HL-60 (cell line): ENCODE measurements at regions not wholly inside any gene's neighbourhood (a gene's known extent, or its start where the extent isn't known, plus 50 kb on each side); places are given as distances from the start of the nearest gene placed in this dataset.

Experiments used
- CTCF ChIP-seq: IDR thresholded peaks from one replicate; pipeline ENCODE4 v1.5.1; 2011; ENCODE audit warnings: low read length, control low read depth, inconsistent platforms; ENCODE audit not compliant: insufficient read depth
- TF ChIP-seq, protein P1 (sequence below): IDR thresholded peaks from 2 replicates; pipeline ENCODE4 v1.6.1; 2012; ENCODE audit warnings: low read depth; ENCODE audit not compliant: insufficient replicate concordance

DNA sequence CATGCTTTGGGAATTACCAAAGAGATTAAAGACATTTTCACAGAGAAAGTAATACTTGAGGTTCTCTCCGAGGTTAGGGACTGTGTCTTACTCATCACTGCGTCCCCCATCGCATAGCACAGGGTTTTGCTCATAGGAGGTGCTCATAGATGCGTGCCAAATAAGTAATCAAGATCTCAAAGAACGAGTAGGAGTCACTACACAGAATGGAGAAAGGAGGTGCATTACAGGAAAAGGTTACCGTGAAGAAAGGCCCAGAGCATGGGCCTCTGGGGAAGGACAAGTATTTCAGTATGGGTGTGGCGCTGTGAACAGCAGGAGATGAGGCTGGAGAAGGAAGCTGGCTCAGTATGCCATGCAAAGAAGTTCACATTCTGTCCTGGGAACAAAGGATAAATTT lies 182.4 kb downstream of the ACTL7B start:
- TF ChIP-seq CTCF: no peak
- TF ChIP-seq, protein P1, sequence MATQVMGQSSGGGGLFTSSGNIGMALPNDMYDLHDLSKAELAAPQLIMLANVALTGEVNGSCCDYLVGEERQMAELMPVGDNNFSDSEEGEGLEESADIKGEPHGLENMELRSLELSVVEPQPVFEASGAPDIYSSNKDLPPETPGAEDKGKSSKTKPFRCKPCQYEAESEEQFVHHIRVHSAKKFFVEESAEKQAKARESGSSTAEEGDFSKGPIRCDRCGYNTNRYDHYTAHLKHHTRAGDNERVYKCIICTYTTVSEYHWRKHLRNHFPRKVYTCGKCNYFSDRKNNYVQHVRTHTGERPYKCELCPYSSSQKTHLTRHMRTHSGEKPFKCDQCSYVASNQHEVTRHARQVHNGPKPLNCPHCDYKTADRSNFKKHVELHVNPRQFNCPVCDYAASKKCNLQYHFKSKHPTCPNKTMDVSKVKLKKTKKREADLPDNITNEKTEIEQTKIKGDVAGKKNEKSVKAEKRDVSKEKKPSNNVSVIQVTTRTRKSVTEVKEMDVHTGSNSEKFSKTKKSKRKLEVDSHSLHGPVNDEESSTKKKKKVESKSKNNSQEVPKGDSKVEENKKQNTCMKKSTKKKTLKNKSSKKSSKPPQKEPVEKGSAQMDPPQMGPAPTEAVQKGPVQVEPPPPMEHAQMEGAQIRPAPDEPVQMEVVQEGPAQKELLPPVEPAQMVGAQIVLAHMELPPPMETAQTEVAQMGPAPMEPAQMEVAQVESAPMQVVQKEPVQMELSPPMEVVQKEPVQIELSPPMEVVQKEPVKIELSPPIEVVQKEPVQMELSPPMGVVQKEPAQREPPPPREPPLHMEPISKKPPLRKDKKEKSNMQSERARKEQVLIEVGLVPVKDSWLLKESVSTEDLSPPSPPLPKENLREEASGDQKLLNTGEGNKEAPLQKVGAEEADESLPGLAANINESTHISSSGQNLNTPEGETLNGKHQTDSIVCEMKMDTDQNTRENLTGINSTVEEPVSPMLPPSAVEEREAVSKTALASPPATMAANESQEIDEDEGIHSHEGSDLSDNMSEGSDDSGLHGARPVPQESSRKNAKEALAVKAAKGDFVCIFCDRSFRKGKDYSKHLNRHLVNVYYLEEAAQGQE: no peak
